SK-N-SH (cell line): ENCODE measurements at regions not wholly inside any gene's neighbourhood (a gene's known extent, or its start where the extent isn't known, plus 50 kb on each side); places are given as distances from the start of the nearest gene placed in this dataset.

ENCODE experiments used
- EP300 ChIP-seq, 2 experiments: IDR thresholded peaks; 2 replicates each; pipeline versions ENCODE4 v1.4.0 to v1.6.1; 2012; ENCODE audit warnings: borderline replicate concordance in 1 of 2, low read depth in 1 of 2, low read length in 1 of 2
- FOXM1 ChIP-seq: IDR thresholded peaks from 2 replicates; pipeline ENCODE4 v1.4.0; 2012; ENCODE audit warnings: low read depth, mild to moderate bottlenecking
- NFIC ChIP-seq: IDR thresholded peaks from 2 replicates; pipeline ENCODE4 v1.4.0; 2012; ENCODE audit warnings: borderline replicate concordance
- NRF1 ChIP-seq: IDR thresholded peaks from 2 replicates; pipeline ENCODE4 v1.6.1; 2012; ENCODE audit warnings: low read depth, mild to moderate bottlenecking, low read length
- POLR2AphosphoS5 ChIP-seq: IDR thresholded peaks from 2 replicates; pipeline ENCODE4 v1.6.1; 2012; ENCODE audit warnings: low read depth, low read length
- RAD21 ChIP-seq: IDR thresholded peaks from 2 replicates; pipeline ENCODE4 v1.6.1; 2012; ENCODE audit warnings: mild to moderate bottlenecking, low read length
- SIN3A ChIP-seq: IDR thresholded peaks from 2 replicates; pipeline ENCODE4 v1.6.1; 2012; ENCODE audit warnings: low read depth, mild to moderate bottlenecking, low read length, moderate library complexity, borderline replicate concordance
- SMC3 ChIP-seq: IDR thresholded peaks from 2 replicates; pipeline ENCODE4 v1.6.1; 2012; ENCODE audit warnings: low read depth, low read length, improper control_type of control experiment
- TEAD4 ChIP-seq: IDR thresholded peaks from 2 replicates; pipeline ENCODE4 v1.4.0; 2012; ENCODE audit warnings: mild to moderate bottlenecking, borderline replicate concordance; ENCODE audit not compliant: insufficient read depth
- TF ChIP-seq, protein P1 (sequence below): fragments of 200-600 bp; sonication (generic); IDR thresholded peaks from 2 replicates; pipeline ENCODE4 v1.6.1; 2017; ENCODE audit warnings: antibody characterized with exemption, mild to moderate bottlenecking, moderate library complexity
- TF ChIP-seq, protein P2 (sequence below): IDR thresholded peaks from 2 replicates; pipeline ENCODE4 v1.4.0; 2012; ENCODE audit warnings: low read depth, borderline replicate concordance
- TF ChIP-seq, protein P3 (sequence below): IDR thresholded peaks from 2 replicates; pipeline ENCODE4 v1.6.1; 2012; ENCODE audit warnings: mild to moderate bottlenecking, low read depth, low read length, moderate library complexity
- TF ChIP-seq, protein P4 (sequence below): IDR thresholded peaks from 2 replicates; pipeline ENCODE4 v1.4.0; 2012; ENCODE audit warnings: low read depth

GRCh38 chr2:145725876-145726275 lies 1206.0 kb upstream of the ZEB2 start:
- TF ChIP-seq NFIC: no peak
- TF ChIP-seq, protein P1, sequence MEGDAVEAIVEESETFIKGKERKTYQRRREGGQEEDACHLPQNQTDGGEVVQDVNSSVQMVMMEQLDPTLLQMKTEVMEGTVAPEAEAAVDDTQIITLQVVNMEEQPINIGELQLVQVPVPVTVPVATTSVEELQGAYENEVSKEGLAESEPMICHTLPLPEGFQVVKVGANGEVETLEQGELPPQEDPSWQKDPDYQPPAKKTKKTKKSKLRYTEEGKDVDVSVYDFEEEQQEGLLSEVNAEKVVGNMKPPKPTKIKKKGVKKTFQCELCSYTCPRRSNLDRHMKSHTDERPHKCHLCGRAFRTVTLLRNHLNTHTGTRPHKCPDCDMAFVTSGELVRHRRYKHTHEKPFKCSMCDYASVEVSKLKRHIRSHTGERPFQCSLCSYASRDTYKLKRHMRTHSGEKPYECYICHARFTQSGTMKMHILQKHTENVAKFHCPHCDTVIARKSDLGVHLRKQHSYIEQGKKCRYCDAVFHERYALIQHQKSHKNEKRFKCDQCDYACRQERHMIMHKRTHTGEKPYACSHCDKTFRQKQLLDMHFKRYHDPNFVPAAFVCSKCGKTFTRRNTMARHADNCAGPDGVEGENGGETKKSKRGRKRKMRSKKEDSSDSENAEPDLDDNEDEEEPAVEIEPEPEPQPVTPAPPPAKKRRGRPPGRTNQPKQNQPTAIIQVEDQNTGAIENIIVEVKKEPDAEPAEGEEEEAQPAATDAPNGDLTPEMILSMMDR: no peak
- no peak for TF ChIP-seq FOXM1
- no peak for TF ChIP-seq RAD21
- no peak for TF ChIP-seq EP300 (IDR thresholded peaks at IDR 0.05; ENCODE audit: borderline replicate concordance in 1 of 2, low read depth in 1 of 2, low read length in 1 of 2)
- no peak for TF ChIP-seq POLR2AphosphoS5
- TF ChIP-seq, protein P2, sequence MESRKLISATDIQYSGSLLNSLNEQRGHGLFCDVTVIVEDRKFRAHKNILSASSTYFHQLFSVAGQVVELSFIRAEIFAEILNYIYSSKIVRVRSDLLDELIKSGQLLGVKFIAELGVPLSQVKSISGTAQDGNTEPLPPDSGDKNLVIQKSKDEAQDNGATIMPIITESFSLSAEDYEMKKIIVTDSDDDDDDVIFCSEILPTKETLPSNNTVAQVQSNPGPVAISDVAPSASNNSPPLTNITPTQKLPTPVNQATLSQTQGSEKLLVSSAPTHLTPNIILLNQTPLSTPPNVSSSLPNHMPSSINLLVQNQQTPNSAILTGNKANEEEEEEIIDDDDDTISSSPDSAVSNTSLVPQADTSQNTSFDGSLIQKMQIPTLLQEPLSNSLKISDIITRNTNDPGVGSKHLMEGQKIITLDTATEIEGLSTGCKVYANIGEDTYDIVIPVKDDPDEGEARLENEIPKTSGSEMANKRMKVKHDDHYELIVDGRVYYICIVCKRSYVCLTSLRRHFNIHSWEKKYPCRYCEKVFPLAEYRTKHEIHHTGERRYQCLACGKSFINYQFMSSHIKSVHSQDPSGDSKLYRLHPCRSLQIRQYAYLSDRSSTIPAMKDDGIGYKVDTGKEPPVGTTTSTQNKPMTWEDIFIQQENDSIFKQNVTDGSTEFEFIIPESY: no peak
- no peak for TF ChIP-seq TEAD4
- TF ChIP-seq SIN3A: no peak
- no peak for TF ChIP-seq SMC3
- TF ChIP-seq, protein P3, sequence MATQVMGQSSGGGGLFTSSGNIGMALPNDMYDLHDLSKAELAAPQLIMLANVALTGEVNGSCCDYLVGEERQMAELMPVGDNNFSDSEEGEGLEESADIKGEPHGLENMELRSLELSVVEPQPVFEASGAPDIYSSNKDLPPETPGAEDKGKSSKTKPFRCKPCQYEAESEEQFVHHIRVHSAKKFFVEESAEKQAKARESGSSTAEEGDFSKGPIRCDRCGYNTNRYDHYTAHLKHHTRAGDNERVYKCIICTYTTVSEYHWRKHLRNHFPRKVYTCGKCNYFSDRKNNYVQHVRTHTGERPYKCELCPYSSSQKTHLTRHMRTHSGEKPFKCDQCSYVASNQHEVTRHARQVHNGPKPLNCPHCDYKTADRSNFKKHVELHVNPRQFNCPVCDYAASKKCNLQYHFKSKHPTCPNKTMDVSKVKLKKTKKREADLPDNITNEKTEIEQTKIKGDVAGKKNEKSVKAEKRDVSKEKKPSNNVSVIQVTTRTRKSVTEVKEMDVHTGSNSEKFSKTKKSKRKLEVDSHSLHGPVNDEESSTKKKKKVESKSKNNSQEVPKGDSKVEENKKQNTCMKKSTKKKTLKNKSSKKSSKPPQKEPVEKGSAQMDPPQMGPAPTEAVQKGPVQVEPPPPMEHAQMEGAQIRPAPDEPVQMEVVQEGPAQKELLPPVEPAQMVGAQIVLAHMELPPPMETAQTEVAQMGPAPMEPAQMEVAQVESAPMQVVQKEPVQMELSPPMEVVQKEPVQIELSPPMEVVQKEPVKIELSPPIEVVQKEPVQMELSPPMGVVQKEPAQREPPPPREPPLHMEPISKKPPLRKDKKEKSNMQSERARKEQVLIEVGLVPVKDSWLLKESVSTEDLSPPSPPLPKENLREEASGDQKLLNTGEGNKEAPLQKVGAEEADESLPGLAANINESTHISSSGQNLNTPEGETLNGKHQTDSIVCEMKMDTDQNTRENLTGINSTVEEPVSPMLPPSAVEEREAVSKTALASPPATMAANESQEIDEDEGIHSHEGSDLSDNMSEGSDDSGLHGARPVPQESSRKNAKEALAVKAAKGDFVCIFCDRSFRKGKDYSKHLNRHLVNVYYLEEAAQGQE: no peak
- TF ChIP-seq, protein P4, sequence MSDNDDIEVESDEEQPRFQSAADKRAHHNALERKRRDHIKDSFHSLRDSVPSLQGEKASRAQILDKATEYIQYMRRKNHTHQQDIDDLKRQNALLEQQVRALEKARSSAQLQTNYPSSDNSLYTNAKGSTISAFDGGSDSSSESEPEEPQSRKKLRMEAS: no peak
- TF ChIP-seq NRF1: no peak
